ENCODE measurements at regions not wholly inside any gene's neighbourhood (a gene's known extent, or its start where the extent isn't known, plus 50 kb on each side); places are given as distances from the start of the nearest gene placed in this dataset.

DNA sequence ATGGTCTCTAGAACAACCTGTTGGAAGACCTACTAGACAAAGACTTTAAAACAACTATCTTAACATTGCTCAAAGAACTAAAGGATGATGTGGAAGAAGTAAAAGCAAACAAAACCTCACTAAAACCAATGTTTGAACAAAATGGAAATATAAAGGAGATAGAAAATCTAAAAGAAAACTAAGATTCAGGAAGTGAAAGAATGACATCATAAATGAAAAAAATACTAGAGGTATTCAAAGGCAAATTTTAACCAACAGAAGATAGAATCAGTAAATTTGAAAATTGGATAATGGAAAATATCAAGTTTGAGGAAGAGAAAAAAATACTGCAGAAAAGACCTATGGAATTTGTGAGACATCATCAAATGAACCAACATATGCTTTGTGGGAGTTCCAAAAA, 914.1 kb upstream of the GJE1 start:
- TF ChIP-seq, protein P1, sequence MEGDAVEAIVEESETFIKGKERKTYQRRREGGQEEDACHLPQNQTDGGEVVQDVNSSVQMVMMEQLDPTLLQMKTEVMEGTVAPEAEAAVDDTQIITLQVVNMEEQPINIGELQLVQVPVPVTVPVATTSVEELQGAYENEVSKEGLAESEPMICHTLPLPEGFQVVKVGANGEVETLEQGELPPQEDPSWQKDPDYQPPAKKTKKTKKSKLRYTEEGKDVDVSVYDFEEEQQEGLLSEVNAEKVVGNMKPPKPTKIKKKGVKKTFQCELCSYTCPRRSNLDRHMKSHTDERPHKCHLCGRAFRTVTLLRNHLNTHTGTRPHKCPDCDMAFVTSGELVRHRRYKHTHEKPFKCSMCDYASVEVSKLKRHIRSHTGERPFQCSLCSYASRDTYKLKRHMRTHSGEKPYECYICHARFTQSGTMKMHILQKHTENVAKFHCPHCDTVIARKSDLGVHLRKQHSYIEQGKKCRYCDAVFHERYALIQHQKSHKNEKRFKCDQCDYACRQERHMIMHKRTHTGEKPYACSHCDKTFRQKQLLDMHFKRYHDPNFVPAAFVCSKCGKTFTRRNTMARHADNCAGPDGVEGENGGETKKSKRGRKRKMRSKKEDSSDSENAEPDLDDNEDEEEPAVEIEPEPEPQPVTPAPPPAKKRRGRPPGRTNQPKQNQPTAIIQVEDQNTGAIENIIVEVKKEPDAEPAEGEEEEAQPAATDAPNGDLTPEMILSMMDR (IDR thresholded peaks at IDR 0.05; ENCODE audit: insufficient read depth, low read depth, low read length, missing control alignments) = no peak
- no peak for DNase-seq (ENCODE audit: low read depth)
- H3K4me3 ChIP-seq (ENCODE audit: low read depth, low read length) = no peak overlapping the region

DNA sequence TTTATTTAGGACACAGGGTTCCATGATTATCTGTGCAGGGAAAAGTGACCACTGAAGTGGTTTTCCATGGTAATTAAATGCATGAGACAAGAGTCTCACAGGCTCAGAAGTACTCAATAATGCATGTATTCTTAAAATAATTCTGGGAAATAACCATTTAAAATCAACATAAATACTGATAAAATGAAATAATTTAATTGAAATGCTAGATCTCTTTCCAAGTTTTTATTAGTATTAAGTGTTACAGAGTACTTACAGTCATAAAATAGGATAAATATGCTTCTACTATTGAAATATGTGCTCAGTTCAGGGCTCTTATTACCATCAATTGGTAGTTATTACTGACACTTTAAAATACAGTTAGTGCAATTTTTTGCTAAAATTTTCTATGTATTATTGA, 916.0 kb upstream of the GJE1 start:
- H3K4me3 ChIP-seq (ENCODE audit: low read depth, low read length) = no peak overlapping the region
- TF ChIP-seq, protein P1 (IDR thresholded peaks at IDR 0.05; ENCODE audit: insufficient read depth, low read depth, low read length, missing control alignments) = no peak
- no peak for DNase-seq (ENCODE audit: low read depth)

DNA sequence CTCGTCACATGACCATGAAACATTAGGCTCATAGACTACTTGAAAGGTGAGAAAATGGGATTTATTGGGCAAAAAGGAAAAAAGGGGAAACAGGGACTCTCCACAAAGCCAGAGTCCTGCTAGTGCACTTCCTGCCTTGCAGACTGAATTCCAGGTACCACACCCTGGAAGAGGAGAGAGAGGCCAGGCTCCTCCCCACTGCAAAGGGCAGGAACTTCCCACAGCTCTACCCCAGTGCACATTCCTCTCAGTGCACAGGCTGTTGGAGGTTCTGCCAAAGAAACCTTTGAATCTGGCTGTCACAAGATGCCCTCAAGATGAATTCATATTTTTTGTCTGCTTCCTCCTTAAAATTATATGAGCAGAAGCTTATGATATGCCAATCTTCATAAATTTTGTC, 920.4 kb upstream of the GJE1 start:
- no peak for DNase-seq (ENCODE audit: low read depth)
- TF ChIP-seq, protein P1 (IDR thresholded peaks at IDR 0.05; ENCODE audit: insufficient read depth, low read depth, low read length, missing control alignments) = no peak
- H3K4me3 ChIP-seq (ENCODE audit: low read depth, low read length) = no peak overlapping the region

DNA sequence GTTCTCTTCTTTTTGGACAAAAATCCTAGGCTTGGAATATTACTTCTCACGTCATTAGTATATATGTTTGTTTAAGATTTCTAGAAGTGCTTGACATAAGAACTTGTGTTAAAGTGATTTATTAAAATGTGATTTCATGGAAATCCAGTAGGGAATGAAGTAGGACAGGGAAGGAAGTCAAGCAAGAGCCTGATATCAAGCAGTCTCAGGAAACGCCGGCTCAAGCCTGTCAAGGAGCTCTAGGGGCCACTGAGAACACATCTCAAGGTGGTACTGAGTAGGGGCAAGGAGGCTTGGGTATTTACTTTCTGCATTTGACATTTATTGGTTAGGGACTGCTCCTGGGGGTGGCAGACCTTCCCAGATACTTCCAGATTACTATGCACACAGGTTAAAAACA, 920.9 kb upstream of the GJE1 start:
- no peak for DNase-seq (ENCODE audit: low read depth)
- H3K4me3 ChIP-seq (ENCODE audit: low read depth, low read length) = no peak overlapping the region
- TF ChIP-seq, protein P1 (IDR thresholded peaks at IDR 0.05; ENCODE audit: insufficient read depth, low read depth, low read length, missing control alignments) = no peak

DNA sequence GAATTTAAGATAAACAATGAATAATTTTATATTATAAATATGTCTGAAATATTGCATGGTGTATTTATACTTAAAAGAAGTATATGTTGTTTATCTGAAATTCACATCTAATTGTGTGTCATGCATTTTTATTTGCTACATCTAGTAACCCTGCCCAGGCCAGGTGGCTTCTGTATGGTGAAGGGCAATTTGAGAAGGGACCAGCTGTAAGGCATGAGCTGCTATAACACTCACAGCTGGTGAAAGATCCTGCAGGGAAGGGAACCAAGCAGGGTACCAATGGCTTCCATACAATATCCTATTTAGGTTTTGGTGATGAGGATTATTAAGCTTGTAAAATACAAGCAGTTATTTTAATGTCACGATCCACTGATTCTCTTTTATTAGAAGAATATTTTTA, 921.8 kb upstream of the GJE1 start:
- no peak for DNase-seq (ENCODE audit: low read depth)
- TF ChIP-seq, protein P1 (IDR thresholded peaks at IDR 0.05; ENCODE audit: insufficient read depth, low read depth, low read length, missing control alignments) = no peak
- H3K4me3 ChIP-seq (ENCODE audit: low read depth, low read length) = no peak overlapping the region

DNA sequence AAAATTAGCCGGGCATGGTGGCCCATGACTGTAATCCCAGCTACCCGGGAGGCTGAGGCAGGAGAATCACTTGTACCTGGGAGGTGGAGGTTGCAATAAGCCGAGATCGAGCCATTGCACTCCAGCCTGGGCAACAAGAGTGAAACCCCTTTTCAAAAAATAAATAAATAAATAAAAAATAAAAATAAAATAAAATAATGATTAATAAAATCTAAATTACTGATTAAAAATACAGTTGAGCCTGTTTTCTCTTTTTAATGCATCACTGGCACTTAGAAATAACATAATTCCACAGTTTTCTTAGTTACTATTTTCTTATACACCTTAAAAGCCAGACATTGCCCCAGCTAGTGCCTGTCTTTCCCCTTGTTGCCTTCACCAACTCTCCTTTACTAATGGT, 922.8 kb upstream of the GJE1 start:
- no peak overlapping the region for H3K4me3 ChIP-seq (ENCODE audit: low read depth, low read length)
- TF ChIP-seq, protein P1 (IDR thresholded peaks at IDR 0.05; ENCODE audit: insufficient read depth, low read depth, low read length, missing control alignments) = no peak
- DNase-seq (ENCODE audit: low read depth) = no peak

DNA sequence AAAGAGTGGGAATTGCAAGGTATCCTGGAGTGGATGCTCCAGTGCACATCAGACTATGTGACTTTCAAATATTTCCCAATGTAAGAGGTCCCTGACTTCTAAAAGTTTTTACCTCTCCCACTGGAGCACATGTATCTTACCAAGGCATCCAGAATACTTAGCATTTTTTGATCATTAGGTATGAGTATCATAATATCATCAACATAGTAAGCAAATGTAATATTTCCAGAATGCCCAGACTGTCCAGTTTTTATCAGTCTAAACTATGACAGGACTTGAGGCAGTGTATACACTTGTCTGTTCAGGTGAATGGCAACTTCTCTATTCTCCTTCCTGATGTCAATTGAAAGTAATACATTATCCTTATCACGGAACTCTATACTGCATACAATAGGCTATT, 924.6 kb upstream of the GJE1 start:
- no peak for DNase-seq (ENCODE audit: low read depth)
- TF ChIP-seq, protein P1 (IDR thresholded peaks at IDR 0.05; ENCODE audit: insufficient read depth, low read depth, low read length, missing control alignments) = no peak

More for the DNA sequence above, 924.6 kb upstream of the GJE1 start:
- no peak overlapping the region for H3K4me3 ChIP-seq (ENCODE audit: low read depth, low read length)

All from GM12865 (cell line).